ENCODE measurements at regions not wholly inside any gene's neighbourhood (a gene's known extent, or its start where the extent isn't known, plus 50 kb on each side); places are given as distances from the start of the nearest gene placed in this dataset.

DNA sequence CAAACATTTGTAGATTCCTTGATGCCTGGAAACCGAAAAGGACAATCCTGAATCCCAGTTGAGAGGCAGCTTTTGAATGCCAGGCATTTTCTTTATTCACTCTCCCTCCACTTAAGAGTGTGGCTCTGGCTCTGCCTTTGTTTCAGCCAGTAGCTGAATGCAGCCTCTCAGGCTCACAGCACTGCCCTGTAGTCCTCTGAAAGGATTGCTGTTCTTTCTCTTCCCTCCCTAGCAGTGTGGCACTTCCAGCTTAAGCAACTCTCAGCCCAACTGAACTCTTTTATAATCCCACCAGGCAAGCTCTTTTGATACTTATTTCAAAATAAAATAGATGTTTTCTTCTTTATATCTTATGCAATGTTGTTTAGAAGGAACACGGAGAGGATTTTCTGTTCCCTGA lies 415.6 kb downstream of the GJA1 start:
- TF ChIP-seq POLR2A (IDR thresholded peaks at IDR 0.05) = peak in 1 of 2 donors; percentile 21
- TF ChIP-seq, protein P1, sequence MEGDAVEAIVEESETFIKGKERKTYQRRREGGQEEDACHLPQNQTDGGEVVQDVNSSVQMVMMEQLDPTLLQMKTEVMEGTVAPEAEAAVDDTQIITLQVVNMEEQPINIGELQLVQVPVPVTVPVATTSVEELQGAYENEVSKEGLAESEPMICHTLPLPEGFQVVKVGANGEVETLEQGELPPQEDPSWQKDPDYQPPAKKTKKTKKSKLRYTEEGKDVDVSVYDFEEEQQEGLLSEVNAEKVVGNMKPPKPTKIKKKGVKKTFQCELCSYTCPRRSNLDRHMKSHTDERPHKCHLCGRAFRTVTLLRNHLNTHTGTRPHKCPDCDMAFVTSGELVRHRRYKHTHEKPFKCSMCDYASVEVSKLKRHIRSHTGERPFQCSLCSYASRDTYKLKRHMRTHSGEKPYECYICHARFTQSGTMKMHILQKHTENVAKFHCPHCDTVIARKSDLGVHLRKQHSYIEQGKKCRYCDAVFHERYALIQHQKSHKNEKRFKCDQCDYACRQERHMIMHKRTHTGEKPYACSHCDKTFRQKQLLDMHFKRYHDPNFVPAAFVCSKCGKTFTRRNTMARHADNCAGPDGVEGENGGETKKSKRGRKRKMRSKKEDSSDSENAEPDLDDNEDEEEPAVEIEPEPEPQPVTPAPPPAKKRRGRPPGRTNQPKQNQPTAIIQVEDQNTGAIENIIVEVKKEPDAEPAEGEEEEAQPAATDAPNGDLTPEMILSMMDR (IDR thresholded peaks at IDR 0.05) = no peak
- TF ChIP-seq EP300 (IDR thresholded peaks at IDR 0.05) = peak in 1 of 2 donors; percentile 54
- WGBS, 2 donors = 41 to 52% methylated on average over 2 of the region's 2 CpGs
- no peak overlapping the region for H3K4me3 ChIP-seq
- peak overlapping the region; percentile 42 to 67 (median 56) for H3K27ac ChIP-seq
- H3K9me3 ChIP-seq = no peaks in the 10 kb centered on the region
- H3K36me3 ChIP-seq = no peaks in the 10 kb centered on the region
- peaks cover 0 to 16% (median 2%) of the 10 kb centered on the region in 4 donors for H3K4me1 ChIP-seq
- H3K27me3 ChIP-seq = no peaks in the 10 kb centered on the region
- DNase-seq (ENCODE audit: low spot score in 2 of 2) = no peak

DNA sequence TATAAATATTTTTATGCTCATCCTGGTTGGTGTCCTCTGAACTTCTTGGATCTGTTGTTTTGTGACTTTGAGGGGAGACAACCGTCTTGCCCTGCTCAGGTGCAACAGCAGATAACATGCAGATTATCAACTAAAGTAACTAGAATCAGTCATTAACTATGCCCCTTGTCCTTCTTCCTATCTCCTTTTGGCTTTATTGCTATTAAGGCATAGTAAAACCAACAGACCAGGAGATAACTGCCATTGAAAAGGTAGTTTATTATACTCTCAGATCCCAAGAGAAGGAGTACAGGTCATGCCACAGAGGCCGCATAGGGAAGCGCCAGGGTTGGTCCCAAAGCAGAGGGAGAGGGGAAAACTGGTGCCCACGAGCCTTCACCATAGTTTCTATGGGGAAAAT lies 418.2 kb downstream of the GJA1 start:
- Histone ChIP-seq H3K9me3 (no peaks in the 10 kb centered on the region), H3K27ac (peak overlapping the region in 1 of 4 donors; percentile 21), H3K27me3 (no peaks in the 10 kb centered on the region), H3K4me3 (no peak overlapping the region), H3K36me3 (no peaks in the 10 kb centered on the region), H3K4me1 (peaks cover 0 to 21% (median 2%) of the 10 kb centered on the region in 4 donors)
- 90 to 96% methylated on average over 4 of the region's 4 CpGs for WGBS, 2 donors
- no peak for DNase-seq (ENCODE audit: low spot score in 2 of 2)
- no peak for TF ChIP-seq EP300 (IDR thresholded peaks at IDR 0.05)
- no peak for TF ChIP-seq POLR2A (IDR thresholded peaks at IDR 0.05)
- TF ChIP-seq, protein P1 (IDR thresholded peaks at IDR 0.05) = no peak

DNA sequence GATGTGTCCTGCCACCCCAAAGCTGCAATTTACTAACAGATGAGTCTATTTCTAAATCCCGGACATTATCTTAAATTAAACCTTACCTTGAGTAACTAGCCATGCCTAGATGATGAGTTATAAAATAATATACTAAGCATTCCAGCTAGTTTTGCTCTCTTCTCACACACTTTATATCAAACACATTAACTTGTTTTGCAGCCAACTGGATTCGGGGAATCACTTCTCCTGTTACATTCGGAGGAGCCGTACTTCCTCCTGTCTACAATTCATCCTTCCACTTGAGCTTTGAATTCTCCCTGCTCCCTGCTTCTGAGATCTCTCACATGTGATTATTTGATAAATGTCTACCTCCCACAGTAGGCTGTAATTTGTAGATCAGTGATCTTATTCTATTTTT lies 420.1 kb downstream of the GJA1 start:
- H3K4me1 ChIP-seq = peaks cover 0 to 8% (median 0%) of the 10 kb centered on the region in 4 donors
- no peaks in the 10 kb centered on the region for H3K9me3 ChIP-seq
- TF ChIP-seq POLR2A (IDR thresholded peaks at IDR 0.05) = no peak
- TF ChIP-seq, protein P1 (IDR thresholded peaks at IDR 0.05) = no peak
- TF ChIP-seq EP300 (IDR thresholded peaks at IDR 0.05) = no peak
- DNase-seq (ENCODE audit: low spot score in 2 of 2) = no peak
- H3K27me3 ChIP-seq = no peaks in the 10 kb centered on the region
- no peak overlapping the region for H3K4me3 ChIP-seq
- WGBS, 2 donors = 88 to 89% methylated on average over 4 of the region's 4 CpGs
- H3K27ac ChIP-seq = peak overlapping the region in 3 of 4 donors; percentile 24 to 61 (median 43)
- no peaks in the 10 kb centered on the region for H3K36me3 ChIP-seq

DNA sequence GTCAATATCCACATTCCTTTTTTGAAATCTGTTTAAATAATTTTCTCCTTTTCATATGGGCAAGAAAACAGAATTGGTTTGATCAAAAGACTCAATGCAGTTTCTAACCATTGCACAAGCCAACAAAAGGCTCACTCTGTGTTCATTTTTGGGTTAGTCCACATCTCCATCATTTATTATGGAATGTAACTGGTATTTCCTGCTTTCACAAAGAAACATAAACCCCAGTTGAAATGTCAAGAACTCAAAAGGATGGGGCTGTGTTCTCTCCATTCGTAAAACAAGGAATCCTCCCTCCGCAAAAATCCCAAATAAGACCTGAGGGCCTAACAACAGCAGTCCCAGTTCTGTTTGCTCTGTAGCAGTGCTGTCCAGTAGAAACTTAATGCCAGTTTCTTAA lies 420.9 kb downstream of the GJA1 start:
- Histone ChIP-seq H3K4me3 (no peak overlapping the region), H3K4me1 (peaks cover 0 to 8% (median 0%) of the 10 kb centered on the region in 4 donors), H3K27ac (peak overlapping the region in 3 of 4 donors; percentile 2 to 80 (median 43)), H3K9me3 (peaks cover 0 to 5% (median 2%) of the 10 kb centered on the region in 4 donors), H3K27me3 (no peaks in the 10 kb centered on the region), H3K36me3 (no peaks in the 10 kb centered on the region)
- WGBS, 2 donors = 30 to 36% methylated on average over 2 of the region's 2 CpGs
- no peak for DNase-seq (ENCODE audit: low spot score in 2 of 2)
- TF ChIP-seq EP300 (IDR thresholded peaks at IDR 0.05) = no peak
- no peak for TF ChIP-seq POLR2A (IDR thresholded peaks at IDR 0.05)
- TF ChIP-seq, protein P1 (IDR thresholded peaks at IDR 0.05) = no peak

DNA sequence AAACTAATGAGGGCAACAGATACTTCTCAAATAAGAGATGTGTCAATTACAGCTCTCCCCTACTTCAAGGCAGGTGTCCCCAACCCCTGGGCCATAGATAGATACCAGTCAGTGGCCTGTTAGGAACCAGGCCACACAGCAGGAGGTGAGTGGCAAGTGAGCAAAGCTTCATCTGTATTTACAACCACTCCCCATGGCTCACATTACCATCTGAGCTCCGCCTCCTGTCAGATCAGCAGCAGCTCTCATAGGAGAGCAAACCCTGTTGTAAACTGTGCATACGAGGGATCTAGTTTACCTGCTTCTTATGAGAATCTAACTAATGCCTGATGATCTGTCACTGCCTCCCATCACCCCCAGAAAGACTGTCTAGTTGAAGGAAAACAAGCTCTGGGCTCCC lies 422.1 kb downstream of the GJA1 start:
- Histone ChIP-seq H3K4me3 (no peak overlapping the region), H3K9me3 (peaks cover 0 to 7% (median 3%) of the 10 kb centered on the region in 4 donors), H3K4me1 (peaks cover 0 to 8% (median 0%) of the 10 kb centered on the region in 4 donors), H3K27me3 (no peaks in the 10 kb centered on the region), H3K36me3 (no peaks in the 10 kb centered on the region), H3K27ac (peak overlapping the region in 1 of 4 donors; percentile 80)
- WGBS, 2 donors = 91 to 92% methylated on average over 2 of the region's 2 CpGs
- no peak for TF ChIP-seq POLR2A (IDR thresholded peaks at IDR 0.05)
- TF ChIP-seq EP300 (IDR thresholded peaks at IDR 0.05) = no peak
- TF ChIP-seq, protein P1 (IDR thresholded peaks at IDR 0.05) = no peak
- no peak for DNase-seq (ENCODE audit: low spot score in 2 of 2)

All from tibial nerve (tissue), 4 donors.